ENCODE measurements at regions not wholly inside any gene's neighbourhood (a gene's known extent, or its start where the extent isn't known, plus 50 kb on each side); places are given as distances from the start of the nearest gene placed in this dataset.
"Not testable (repeated sequence)": the region's sequence is repeated elsewhere in the genome, so short reads cannot be mapped to it uniquely, and the experiment has no call there.

DNA sequence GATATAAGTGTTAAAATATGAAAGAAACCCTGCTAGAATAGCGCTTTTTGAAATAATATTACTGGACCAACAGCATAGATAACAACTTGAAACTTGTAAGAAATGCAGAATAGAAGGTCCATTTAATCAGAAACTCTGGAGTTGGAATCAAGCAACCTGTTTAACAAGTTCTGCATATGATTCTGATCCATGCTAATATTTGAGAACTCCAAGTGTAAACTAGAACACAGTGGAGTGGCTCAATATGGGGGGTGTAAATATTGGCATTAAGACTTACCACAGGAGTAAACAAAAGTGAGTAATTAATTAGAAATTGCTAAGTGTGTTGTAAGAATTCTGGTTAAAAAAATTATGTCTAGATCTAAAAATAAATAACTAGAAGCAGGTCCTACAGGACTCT is 151.2 kb downstream of the SLITRK1 start:
- DNase-seq, result no peak

DNA sequence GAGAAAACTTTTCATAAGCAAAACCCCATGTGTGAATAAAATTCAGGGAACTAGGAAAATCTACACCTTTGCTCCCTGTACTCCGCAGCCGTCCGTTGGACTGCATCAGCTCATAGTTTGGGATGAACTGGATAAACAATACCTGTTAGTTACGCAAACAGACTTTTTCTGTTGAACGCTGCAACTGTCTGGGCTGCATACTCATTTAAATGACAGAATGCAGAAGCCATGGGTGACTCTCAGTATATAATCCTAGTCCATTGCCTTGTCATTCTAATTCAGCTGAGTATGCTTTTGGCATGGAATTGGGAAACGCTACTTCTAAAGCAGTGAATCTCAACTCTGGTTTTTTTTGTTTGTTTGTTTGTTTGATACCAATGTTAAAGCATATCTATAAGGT is 151.6 kb downstream of the SLITRK1 start:
- no peak for DNase-seq

DNA sequence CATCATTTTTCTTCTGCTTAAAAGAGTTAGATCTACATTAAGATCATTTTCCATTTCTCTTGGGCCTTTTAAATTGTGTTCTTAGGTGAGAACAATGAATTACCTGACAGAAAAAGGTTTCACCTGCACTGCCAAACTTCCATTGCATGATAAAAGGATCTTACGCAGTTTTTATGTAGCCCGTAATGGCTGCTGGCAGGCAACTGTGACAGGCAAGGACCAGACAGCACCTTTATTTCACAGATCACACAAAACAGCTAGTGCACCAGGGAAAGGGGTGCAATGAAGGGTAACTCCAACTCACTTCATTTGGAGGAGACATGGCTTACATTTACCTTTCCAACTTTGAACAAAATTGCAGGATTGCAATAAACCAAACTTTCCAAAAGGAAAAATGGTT is 159.8 kb downstream of the SLITRK1 start:
- no peak for DNase-seq

DNA sequence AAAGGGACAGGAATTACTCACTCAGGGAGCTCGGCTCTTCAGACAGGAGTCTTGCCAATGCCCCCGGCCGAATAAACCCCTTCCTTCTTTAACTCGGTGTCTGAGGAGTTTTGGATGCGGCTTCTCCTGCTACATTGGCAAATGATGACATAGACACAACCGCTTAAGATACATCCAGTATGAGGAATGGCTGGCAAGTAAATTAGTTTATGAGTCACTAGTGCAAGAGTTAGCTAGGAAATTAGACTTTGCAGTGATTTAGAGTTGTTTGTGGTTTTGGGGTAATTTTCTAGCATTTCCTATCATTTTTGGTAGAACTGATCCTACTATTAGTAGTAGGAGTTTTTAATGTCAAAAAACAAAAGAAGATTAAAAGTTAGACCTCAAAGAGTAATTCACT is 166.2 kb downstream of the SLITRK1 start:
- no peak for DNase-seq

DNA sequence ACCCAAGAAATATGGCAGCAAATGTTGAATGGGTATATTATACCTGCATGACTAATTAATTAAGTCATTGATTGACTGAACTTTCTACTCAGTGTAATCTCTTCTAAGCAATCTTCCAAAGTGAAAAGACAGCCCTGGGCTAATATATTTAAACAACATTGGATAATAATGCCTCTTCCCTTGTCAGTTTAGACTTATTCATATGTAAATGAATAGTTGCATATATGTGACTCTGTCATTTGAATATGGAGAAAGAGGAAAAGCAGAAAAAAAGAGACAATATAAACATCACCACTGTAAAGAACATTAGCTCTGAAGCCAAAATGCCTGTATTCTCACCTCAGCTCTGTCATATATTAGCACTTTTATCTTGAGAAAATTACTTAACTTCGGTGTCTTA is 168.0 kb downstream of the SLITRK1 start:
- no peak for DNase-seq

DNA sequence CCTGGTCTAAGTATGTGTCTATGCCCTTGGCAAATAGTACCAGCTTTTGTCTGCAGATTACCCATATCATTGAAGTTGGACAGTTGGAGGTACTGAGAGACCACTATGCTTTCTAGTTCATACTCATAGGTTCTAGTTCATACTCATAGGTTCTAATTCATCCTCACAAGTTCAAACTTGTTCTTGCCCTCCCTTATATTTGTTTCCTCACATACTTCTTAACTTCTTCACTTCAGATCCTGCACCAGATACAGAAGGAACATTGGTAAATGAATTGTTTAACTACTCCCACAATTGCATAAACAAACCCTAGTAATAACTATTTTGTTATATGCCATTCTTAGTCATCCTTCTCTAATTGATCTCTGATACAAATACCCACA is 172.2 kb downstream of the SLITRK1 start:
- no peak for DNase-seq

DNA sequence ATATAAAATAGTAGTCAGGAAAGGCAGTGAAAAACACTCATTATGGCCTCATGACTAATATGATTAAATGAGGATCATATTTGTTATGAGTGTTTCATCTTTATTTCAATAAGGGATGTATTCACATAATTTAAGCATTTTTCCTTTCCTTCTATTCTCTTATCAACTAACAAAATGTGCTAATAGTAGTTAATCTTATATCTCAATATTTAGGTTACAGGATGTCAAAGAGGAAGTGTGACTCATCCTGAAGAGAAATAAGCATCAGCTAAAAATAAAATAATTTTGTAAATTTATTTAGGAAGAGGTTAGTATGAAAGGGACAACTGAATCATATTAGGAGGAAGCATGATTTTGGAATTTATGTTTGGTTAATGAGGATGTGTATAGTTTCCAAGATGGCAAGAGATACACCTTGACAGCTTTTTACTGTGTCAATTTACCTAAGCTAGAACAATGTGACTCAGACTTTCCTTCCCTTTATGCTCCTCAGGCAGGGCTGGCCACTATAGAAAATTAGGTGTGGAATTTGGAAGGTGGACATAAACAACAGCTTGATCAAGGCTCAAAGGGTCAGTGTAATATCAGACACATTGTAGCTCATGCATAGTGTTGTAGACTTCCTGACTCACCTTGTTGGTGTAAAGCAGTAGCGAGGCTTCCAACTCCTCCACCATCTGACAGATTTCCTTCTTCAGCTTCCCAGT is 172.7 kb downstream of the SLITRK1 start:
- DNase-seq, result no peak

DNA sequence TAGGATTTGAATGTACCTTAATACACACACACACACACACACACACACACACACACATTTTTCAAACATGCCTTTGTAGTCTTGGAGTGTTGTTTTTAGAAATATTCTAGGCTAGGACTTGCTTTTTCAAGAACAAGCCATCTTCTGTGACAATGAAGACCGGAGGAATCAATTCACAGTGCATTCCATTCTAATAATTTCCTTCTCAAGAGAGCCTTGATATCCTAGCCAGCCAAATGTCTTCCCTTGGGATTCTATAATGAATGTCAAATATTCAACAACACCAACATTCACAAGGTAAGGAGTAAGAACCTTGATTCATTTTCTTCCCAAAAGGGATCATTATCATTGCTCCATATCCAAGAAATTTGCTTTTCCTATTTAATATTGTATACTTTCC is 180.3 kb downstream of the SLITRK1 start:
- no peak for DNase-seq

DNA sequence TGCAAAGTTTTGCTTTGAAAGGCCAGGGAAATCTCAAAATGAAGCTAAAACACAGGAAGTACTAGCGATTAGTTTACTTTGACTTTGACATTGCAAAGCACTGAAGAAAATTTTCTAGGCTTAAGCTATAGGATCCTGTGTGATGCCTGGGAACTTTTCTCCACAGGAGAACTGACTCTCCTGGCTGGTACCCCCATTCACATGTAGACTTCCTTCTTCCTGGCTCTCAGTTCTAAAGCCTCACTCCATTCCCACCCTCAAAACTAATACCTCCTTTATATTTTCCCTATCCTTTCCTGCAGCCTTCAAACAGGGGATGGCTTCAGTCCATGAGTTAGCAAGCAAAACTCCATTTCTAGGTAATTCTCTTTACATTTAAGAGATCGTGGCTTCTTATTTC is 189.5 kb downstream of the SLITRK1 start:
- no peak for DNase-seq

DNA sequence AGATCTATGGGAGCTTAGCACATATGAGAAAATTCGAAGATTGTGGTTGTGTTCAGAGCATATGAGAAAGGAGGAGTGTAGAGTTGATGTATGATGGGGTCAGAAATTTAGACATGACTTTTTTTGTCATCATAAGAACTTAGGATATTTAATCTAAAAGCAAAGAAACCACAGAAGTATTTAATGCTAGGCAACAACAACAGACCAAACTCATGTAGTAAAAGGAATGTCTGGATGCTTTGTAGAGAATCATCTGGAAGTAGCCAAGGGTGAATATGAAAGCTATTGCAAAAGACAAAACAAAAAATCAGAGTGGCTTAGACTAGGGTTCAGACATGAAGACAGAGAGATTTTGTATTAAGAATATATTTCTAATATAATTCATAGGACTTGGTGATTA is 190.3 kb downstream of the SLITRK1 start:
- no peak for DNase-seq

DNA sequence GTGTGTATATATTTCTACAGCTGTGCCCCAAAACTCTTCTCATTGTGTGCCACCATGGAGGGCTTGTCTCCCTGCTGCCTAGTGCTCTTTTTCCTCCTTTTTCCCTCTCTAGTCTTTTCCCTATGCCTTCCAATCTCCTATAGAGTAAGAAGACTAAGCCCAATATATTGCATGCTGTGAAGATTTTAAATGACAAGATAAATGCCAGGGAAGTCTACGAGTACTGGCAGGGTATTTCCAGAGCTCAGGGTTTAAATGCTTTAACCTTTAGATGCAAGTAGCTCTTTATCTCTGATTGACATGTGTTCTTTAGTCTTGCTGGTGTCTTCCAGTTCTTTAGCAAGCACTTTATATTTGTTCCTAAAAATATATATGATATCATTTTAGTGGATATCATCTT is 200.7 kb downstream of the SLITRK1 start:
- no peak for DNase-seq

DNA sequence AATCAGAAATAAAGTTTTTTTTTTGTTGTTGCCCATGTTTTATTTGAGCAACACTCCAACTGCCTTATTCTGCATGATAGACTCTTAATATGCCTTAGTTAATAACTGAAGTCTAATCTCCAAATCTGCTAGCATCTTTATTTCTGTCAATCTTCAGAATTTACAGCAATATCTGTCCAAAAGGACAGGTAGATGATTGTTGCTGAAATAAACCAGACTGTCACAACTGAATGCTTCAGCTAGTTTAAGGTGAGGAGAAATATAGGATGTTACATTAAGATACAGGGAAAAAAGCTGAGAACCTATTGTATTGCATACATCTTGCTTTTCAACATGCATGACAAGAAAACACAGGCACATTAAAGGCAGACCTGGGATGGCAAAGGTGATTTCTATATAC is 204.3 kb downstream of the SLITRK1 start:
- no peak for DNase-seq

DNA sequence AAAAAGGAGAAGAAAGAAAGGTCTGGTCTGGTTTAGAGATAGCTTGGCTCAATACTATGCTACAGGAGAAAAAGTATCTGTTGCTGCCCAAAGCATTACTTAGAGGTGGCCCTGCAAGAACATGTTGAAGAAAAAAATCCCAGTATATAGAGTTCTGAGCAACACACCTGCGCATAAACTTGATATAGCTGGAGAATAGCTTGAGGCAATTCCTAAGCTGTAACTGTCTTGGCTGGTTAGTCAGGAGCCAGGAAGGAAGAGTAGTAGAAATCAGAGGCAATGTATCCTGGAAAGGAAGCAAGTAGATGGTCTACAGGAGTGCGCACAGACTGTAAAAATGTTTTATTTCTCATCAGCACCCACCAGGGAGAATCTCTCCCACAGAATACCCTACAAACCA is 209.7 kb downstream of the SLITRK1 start:
- no peak for DNase-seq

DNA sequence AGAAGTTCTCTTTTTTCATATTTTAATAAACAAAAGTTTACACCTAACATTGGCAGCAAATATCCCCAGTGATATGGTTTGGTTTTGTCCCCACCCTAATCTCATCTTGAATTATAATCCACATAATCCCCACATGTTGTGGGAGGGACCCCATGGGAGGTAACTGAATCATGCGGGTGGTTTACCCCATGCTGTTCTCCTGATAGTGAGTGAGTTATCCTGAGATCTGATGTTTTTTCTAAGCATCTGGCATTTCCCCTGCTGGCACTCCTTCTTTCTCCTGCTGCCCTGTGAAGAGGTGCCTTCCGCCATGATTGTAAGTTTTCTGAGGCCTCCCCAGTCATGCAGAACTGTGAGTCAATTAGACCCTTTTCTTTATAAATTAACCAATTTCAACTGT is 214.7 kb downstream of the SLITRK1 start:
- no peak for DNase-seq

DNA sequence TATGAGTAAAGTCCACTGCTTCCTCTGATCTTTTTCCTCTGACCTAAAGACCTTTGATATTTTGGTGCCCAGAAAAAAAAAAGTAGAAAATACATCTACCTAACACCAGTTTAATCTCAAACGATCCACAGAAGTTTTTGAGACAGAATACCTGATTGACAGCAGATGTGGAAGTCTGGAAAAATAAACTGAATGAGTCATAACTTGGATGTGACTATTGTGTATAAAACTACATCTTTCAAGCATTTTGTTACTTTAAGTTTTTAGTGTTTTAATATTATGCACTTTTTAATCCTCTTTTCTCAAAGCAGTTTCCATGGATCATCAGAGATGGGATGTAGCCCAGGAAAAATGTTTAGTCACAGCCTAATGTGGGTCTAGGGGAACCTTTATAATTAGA is 216.1 kb downstream of the SLITRK1 start:
- no peak for DNase-seq

DNA sequence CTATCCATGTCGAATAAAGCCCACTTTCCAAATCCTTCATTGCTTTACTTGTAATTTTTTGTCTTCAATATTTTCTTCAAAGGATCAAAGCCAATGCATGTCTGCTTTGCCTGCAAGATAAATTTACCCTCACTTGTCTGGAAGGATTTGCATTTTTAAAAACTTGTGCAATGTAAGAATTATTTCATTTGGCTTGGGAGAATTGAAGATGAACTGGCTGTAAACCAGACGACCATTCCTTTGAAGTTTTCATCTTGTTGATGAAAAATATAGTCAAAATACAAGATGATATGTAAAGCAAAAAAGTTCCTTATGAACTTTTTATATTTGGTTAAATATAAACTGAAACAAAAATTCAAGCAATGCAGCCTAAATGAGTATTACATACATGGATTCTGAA is 225.0 kb downstream of the SLITRK1 start:
- DNase-seq, result no peak

DNA sequence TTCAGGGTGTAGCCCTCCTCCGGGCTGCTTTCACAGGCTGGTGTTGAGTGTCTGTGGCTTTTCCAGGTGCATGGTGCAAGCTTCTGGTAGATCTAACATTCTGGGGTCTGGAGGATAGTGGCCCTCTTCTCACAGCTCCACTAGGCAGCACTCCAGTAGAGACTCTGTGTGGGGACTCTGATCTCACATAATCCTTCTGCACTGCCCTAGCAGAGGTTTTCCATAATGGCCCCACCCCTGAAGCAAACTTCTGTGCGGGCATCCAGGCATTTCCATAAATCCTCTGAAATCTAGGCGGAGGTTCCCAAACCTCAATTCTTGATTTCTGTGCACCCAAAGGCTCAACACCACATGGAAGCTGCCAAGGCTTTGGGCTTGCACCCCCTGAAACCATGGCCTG is 239.7 kb downstream of the SLITRK1 start:
- not testable (repeated sequence) for DNase-seq

DNA sequence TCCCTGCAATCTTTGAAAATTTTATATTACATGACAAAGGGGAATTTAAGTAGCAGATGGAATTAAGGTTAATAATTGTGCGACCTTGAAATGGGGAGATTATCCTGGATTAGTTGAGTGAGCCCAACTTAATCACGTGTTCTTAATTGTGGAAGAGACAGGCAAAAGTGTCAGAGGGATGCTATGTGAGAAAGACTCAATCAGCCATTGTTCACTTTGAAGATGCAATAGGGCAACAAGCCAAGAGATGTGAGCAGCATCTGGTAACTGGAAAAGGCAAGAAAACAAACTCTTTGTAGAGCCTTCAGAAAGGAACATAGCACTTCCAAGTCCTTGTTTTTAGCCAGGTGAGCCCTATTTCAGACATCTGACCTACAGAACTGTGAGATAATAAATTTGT is 247.7 kb downstream of the SLITRK1 start:
- DNase-seq, result peak in 13 of 51 donors; percentile 1 to 81 (median 17)

DNA sequence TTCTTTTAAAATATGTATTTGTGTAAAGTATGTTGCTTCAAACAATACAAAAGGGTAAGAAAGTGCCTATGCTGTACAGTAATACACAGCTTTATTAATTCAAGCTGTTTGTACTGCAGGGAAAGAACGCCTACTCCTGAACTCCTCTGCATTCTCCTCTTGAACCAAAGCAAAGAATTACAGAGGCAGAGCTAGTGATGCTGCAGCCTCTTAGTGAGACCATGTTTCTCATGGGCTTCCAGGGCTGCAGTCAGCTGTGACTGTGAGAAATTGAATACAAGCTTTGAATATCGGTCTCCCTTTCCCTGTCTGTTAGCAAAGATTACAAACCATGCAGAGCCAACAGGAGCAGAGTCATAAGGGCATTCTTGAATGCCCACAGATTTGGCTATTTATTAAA is 248.5 kb downstream of the SLITRK1 start:
- DNase-seq, result peak in 2 of 51 donors; percentile 2 to 4

DNA sequence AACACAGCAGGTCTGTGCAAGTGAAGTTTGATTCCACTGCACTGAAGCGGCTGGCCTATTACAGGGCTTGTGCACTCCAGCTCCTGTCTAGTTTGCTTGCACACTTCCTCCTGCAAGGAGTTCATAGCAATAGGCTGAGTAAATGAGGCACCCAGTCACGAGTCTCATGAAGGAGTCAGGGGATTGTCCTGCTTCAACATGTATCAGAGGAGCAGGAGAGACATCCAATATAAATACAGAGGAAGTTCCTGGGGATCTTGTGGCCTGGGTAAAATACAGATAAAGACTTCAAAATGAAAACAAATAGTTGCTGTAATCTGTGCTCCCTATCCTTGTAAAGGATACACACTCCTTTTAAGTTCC is 259.9 kb downstream of the SLITRK1 start:
- no peak for DNase-seq

DNA sequence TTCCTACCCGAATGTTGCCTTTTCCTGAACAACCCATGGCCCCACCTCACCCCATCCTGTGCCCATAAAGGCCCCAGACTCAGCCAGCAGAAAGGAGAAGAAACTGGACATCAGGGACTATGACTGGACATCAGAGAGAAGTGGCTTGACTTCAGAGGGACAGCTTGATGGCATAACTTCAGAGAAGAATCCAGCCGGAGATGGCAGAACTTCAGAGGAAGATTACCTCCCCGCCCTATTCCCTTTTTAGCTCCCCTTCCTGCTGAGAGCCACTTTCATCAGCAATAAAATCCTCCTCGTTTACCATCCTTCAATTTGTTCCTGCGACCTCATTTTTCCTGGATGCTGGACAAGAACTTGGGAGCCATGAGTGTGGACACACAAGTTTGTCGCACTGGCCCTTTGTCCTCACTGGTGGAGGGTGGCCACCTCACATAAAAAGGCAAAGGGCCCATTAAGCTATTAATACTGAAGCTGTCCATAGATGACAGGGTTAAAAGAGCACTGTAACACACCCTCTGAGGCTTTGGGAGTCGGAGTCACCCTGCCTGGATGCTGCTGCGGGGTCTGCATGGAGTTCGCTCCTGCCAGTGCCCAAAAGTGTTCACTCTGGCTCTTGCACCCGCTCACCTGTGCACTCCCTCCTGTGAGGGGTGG is 260.4 kb downstream of the SLITRK1 start:
- no peak for DNase-seq

DNA sequence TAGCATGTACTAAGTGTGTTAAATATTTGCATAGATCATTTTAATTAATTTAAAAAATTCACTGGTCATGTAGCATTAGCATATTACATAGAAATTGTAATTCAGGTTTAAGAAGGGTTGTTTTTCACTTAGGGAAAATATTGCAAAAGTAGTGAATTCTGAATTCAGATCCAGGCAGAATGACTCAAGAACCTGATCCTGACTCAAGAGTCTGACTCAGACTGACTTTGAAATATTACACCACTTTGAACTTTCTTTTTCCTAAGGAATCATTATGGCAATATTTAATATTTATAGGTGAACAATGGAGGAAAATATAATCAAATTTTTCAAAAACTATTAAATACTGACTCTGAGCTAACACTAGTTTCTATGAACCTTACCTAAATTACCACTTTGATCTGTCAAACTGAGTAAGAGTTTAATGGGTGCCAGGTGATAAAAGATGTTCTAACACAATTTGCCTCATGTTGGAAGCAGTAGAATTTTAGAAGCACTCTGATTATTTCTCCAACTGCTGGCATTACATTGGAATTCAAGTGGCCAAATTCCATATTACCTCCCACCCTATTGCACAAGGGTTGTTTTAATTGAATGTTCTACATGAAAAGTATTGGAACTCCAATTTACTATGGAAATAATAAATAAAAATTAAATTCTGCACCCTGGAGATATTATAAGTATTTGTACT is 261.6 kb downstream of the SLITRK1 start:
- DNase-seq, result no peak

DNA sequence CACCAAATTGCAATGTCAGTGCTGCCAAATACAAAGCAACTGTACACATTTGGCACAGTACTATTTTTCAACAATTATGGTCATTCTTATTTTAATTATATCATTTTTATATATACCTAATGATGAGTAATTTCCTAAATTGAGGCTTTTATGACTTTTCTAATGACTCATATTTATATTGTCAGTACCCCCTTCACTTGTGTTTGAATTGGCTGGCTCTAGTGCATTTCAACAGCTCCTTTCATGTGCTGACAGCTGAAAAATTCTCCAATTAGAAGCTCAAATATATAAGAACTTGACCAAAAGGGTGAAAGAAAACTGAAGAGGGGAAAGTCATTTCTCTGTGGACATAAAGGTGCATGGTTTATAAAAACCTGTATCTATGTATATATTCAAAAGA is 263.3 kb downstream of the SLITRK1 start:
- no peak for DNase-seq
